HUES64 (cell line): ENCODE measurements at regions not wholly inside any gene's neighbourhood (a gene's known extent, or its start where the extent isn't known, plus 50 kb on each side); places are given as distances from the start of the nearest gene placed in this dataset.
"Not testable (repeated sequence)": the region's sequence is repeated elsewhere in the genome, so short reads cannot be mapped to it uniquely, and the experiment has no call there.

Source experiments
- H3K27ac ChIP-seq: 2 replicates; pipeline ENCODE4 v1.7.0; 2013; ENCODE audit warnings: low read depth, low read length, inconsistent platforms
- H3K27me3 ChIP-seq: 2 replicates; pipeline ENCODE4 v1.6.1; 2013; ENCODE audit warnings: mild to moderate bottlenecking, low read length; ENCODE audit not compliant: insufficient read depth
- H3K36me3 ChIP-seq: 2 replicates; pipeline ENCODE4 v1.6.1; 2013; ENCODE audit warnings: mild to moderate bottlenecking, low read length; ENCODE audit not compliant: insufficient read depth
- H3K4me1 ChIP-seq: 2 replicates; pipeline ENCODE4 v1.6.1; 2013; ENCODE audit warnings: mild to moderate bottlenecking, low read length, moderate library complexity; ENCODE audit not compliant: insufficient read depth
- H3K4me3 ChIP-seq: 2 replicates; pipeline ENCODE4 v1.5.1; 2013; ENCODE audit warnings: mild to moderate bottlenecking, low read length, moderate library complexity
- H3K9ac ChIP-seq: 2 replicates; pipeline ENCODE4 v1.6.1; 2013; ENCODE audit warnings: mild to moderate bottlenecking, low read depth, low read length
- H3K9me3 ChIP-seq: 2 replicates; pipeline ENCODE4 v1.6.1; 2013; ENCODE audit warnings: low read depth, low read length; ENCODE audit not compliant: insufficient read depth
- WGBS: fragments of 150-250, 120-280 bp; methylation state at CpG from one replicate; pipeline ENCODE4 v1.1.7; 2013; ENCODE audit warnings: missing lambda C conversion rate; 5-methylcytosine and 5-hydroxymethylcytosine counted together

GRCh38 chr6:113370508-113371502 lies 486.3 kb upstream of the MARCKS start:
- WGBS = 86% methylated on average over 2 of the region's 5 CpGs
- Histone ChIP-seq H3K9me3 (no peaks in the 10 kb centered on the region), H3K27ac (no peak overlapping the region), H3K36me3 (no peaks in the 10 kb centered on the region), H3K27me3 (no peaks in the 10 kb centered on the region), H3K9ac (no peak overlapping the region), H3K4me3 (no peak overlapping the region), H3K4me1 (no peaks in the 10 kb centered on the region)

- H3K4me3 ChIP-seq, H3K36me3 ChIP-seq, H3K9me3 ChIP-seq, H3K27ac ChIP-seq, H3K4me1 ChIP-seq, H3K9ac ChIP-seq, H3K27me3 ChIP-seq: not testable (repeated sequence)
- WGBS = 88% methylated on average over 2 of the region's 2 CpGs
Measured at GRCh38 chr6:113375466-113375865, 481.7 kb upstream of the MARCKS start.

GRCh38 chr6:113375950-113376846 lies 480.9 kb upstream of the MARCKS start:
- Histone ChIP-seq H3K27ac (no peak overlapping the region), H3K4me1 (no peaks in the 10 kb centered on the region), H3K36me3 (no peaks in the 10 kb centered on the region), H3K4me3 (no peak overlapping the region), H3K9me3 (no peaks in the 10 kb centered on the region), H3K27me3 (no peaks in the 10 kb centered on the region), H3K9ac (no peak overlapping the region)
- 91% methylated on average over 7 of the region's 7 CpGs for WGBS

GRCh38 chr6:113376847-113377165 lies 480.3 kb upstream of the MARCKS start:
- no peak overlapping the region for H3K9ac ChIP-seq
- WGBS = 100% methylated on average over 1 of the region's 1 CpG

GRCh38 chr6:113377362-113377942 lies 479.7 kb upstream of the MARCKS start:
- no peaks in the 10 kb centered on the region for H3K9me3 ChIP-seq
- no peak overlapping the region for H3K9ac ChIP-seq
- no peaks in the 10 kb centered on the region for H3K4me1 ChIP-seq
- H3K27me3 ChIP-seq = no peaks in the 10 kb centered on the region
- no peak overlapping the region for H3K4me3 ChIP-seq
- no peak overlapping the region for H3K27ac ChIP-seq
- WGBS = 98% methylated on average over 3 of the region's 4 CpGs
- H3K36me3 ChIP-seq = no peaks in the 10 kb centered on the region

More at GRCh38 chr6:113376847-113377165, 480.3 kb upstream of the MARCKS start:
- H3K27ac ChIP-seq = no peak overlapping the region
- H3K4me3 ChIP-seq = no peak overlapping the region
- H3K36me3 ChIP-seq = no peaks in the 10 kb centered on the region
- H3K9me3 ChIP-seq = no peaks in the 10 kb centered on the region
- no peaks in the 10 kb centered on the region for H3K4me1 ChIP-seq
- no peaks in the 10 kb centered on the region for H3K27me3 ChIP-seq

- H3K36me3 ChIP-seq = no peaks in the 10 kb centered on the region
- no peak overlapping the region for H3K4me3 ChIP-seq
- no peak overlapping the region for H3K27ac ChIP-seq
- H3K9ac ChIP-seq = no peak overlapping the region
- H3K27me3 ChIP-seq = no peaks in the 10 kb centered on the region
- 81% methylated on average over 3 of the region's 3 CpGs for WGBS
- H3K9me3 ChIP-seq = no peaks in the 10 kb centered on the region
- no peaks in the 10 kb centered on the region for H3K4me1 ChIP-seq
Measured at GRCh38 chr6:113380591-113380990, 476.6 kb upstream of the MARCKS start.

GRCh38 chr6:113381232-113381631 lies 475.9 kb upstream of the MARCKS start:
- Histone ChIP-seq H3K27ac (no peak overlapping the region), H3K9me3 (no peaks in the 10 kb centered on the region), H3K4me1 (no peaks in the 10 kb centered on the region)

GRCh38 chr6:113381959-113382358 lies 475.2 kb upstream of the MARCKS start:
- H3K27ac ChIP-seq = no peak overlapping the region
- no peaks in the 10 kb centered on the region for H3K27me3 ChIP-seq
- H3K36me3 ChIP-seq = no peaks in the 10 kb centered on the region
- no peak overlapping the region for H3K4me3 ChIP-seq
- no peaks in the 10 kb centered on the region for H3K4me1 ChIP-seq
- 100% methylated on average over 2 of the region's 2 CpGs for WGBS
- no peak overlapping the region for H3K9ac ChIP-seq
- no peaks in the 10 kb centered on the region for H3K9me3 ChIP-seq

More at GRCh38 chr6:113381232-113381631, 475.9 kb upstream of the MARCKS start:
- H3K36me3 ChIP-seq = no peaks in the 10 kb centered on the region
- no peaks in the 10 kb centered on the region for H3K27me3 ChIP-seq
- H3K4me3 ChIP-seq = no peak overlapping the region
- no peak overlapping the region for H3K9ac ChIP-seq

- Histone ChIP-seq H3K4me3 (no peak overlapping the region), H3K4me1 (no peaks in the 10 kb centered on the region), H3K27ac (no peak overlapping the region), H3K9me3 (no peaks in the 10 kb centered on the region), H3K36me3 (no peaks in the 10 kb centered on the region), H3K27me3 (no peaks in the 10 kb centered on the region), H3K9ac (no peak overlapping the region)
- WGBS = no CpG with 5 or more reads among the region's 2 CpGs
Measured at GRCh38 chr6:113383701-113384100, 473.4 kb upstream of the MARCKS start.

- Histone ChIP-seq H3K27me3 (no peaks in the 10 kb centered on the region), H3K4me3 (no peak overlapping the region), H3K9ac (no peak overlapping the region), H3K27ac (no peak overlapping the region), H3K4me1 (no peaks in the 10 kb centered on the region), H3K36me3 (no peaks in the 10 kb centered on the region), H3K9me3 (no peaks in the 10 kb centered on the region)
- 100% methylated on average over 1 of the region's 2 CpGs for WGBS
Measured at GRCh38 chr6:113385020-113385431, 472.1 kb upstream of the MARCKS start.

GRCh38 chr6:113388996-113389395 lies 468.1 kb upstream of the MARCKS start:
- H3K36me3 ChIP-seq = no peaks in the 10 kb centered on the region
- H3K27me3 ChIP-seq = no peaks in the 10 kb centered on the region
- no peak overlapping the region for H3K9ac ChIP-seq
- no peak overlapping the region for H3K4me3 ChIP-seq
- H3K9me3 ChIP-seq = no peaks in the 10 kb centered on the region
- WGBS = 83% methylated on average over 1 of the region's 2 CpGs
- peaks cover 8% of the 10 kb centered on the region; the same call in 1 of the 2 replicates for H3K4me1 ChIP-seq
- no peak overlapping the region for H3K27ac ChIP-seq
